ENCODE measurements at regions not wholly inside any gene's neighbourhood (a gene's known extent, or its start where the extent isn't known, plus 50 kb on each side); places are given as distances from the start of the nearest gene placed in this dataset.
"Not testable (repeated sequence)": the region's sequence is repeated elsewhere in the genome, so short reads cannot be mapped to it uniquely, and the experiment has no call there.

GRCh38 chr7:25665903-25666670 lies 437.8 kb upstream of the NPVF start:
- no peak for DNase-seq (ENCODE audit: low spot score)

DNA sequence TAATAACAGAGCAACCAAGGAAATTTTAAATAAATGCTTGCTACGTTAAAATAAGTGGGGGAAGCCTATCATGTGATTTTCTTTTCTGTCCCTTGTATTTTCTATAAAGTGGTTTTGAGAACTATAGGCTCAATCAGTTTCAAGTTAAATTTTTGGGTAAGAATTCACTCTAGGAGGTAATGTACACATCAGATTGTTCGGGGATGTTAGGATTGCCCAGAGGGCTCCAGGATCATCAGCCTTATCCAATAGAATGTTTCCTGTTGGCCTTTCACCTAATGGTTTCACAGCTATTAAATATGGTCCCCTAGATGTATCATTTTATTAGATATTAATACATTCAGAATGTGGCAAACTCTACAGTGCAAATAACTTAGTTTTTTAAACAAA lies 438.4 kb upstream of the NPVF start:
- DNase-seq (ENCODE audit: low spot score) = no peak

GRCh38 chr7:25669281-25669781 lies 441.0 kb upstream of the NPVF start:
- DNase-seq (ENCODE audit: low spot score) = no peak

- DNase-seq (ENCODE audit: low spot score) = peak; percentile 17
These were observed 441.9 kb upstream of the NPVF start for GRCh38 chr7:25669961-25670841.

DNA sequence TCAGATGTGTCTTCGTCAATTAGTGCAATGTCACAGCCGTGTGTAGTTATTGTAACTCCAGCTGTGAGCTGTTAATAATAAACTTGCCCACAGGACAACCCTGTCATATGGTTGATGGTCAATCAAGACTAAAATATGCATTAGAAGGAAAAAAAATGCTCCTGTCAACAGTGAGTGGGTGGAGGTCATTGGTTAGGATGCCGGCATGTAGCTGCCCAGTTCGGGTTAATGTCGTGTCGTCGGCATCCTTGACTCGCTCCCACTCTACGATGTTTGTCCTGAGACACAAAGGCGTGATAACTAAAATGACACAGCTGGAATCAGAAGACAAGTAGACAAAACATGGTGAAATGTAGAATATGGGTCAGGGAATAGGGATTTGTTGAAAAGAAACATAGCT lies 442.8 kb upstream of the NPVF start:
- DNase-seq (ENCODE audit: low spot score) = no peak

DNA sequence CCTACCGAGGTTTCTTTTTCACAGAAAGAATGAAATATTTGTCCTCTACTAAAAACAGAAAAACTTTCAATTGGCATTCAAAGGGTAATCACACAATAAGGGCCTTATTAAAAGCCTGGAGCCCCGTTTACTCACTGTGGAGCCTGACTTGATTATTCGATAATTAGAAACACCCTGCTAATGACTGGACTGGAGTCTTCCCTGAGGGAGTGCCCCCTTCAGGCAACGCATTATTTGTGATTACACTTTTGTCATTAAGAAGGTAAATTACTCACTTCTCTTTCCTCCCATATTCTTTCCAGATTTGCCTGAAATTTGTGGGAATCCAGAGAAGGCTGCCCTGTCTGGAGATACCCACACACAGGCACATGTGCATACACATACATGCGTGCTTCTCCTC lies 444.2 kb upstream of the NPVF start:
- no peak for DNase-seq (ENCODE audit: low spot score)

- DNase-seq (ENCODE audit: low spot score) = no peak
These were observed 447.6 kb upstream of the NPVF start for GRCh38 chr7:25675789-25676474.

DNA sequence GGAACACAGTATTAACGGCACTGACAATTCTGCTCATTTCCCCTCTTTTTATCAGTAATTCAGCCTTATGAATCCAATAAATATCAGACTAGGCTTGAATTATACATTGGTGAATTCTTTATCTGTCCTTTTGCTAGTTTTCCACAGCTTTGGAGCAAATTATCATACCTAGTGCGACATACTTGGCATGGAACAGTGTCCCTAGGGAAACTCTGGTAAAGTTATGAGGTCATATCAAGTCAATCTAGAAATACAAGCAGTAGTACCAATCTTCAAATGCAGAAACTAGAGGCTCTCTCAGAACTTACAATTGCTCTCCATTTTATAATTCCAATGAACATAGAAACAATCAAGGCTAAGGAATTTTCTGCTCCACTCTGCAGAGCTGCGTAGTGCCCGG lies 449.3 kb upstream of the NPVF start:
- no peak for DNase-seq (ENCODE audit: low spot score)

DNA sequence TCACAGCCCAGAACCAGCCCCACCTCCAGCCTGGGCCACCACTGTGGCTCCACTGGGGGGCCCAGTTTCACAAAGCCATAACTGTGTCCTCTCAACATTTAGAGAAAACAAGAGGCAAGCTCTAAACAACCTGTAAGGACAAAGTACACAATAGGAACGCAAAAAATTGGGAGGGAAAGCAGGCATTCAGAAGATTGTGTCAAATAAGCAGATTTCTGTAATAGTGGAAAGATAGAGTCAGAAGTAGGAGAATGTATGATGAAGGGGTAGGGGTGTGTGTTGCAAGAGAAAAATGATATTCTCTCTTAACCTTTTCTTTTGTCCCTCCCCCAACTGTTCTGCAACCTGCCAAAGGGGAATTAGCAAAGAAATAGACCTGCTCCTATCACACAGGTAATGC lies 449.9 kb upstream of the NPVF start:
- no peak for DNase-seq (ENCODE audit: low spot score)

GRCh38 chr7:25680636-25681035 lies 452.4 kb upstream of the NPVF start:
- DNase-seq (ENCODE audit: low spot score) = no peak

- no peak for DNase-seq (ENCODE audit: low spot score)
These were observed 456.1 kb upstream of the NPVF start for GRCh38 chr7:25684360-25684759.

- DNase-seq (ENCODE audit: low spot score) = no peak
These were observed 458.2 kb upstream of the NPVF start for GRCh38 chr7:25686493-25686892.

GRCh38 chr7:25694211-25694610 lies 457.8 kb upstream of the NFE2L3 start:
- DNase-seq (ENCODE audit: low spot score) = no peak

- no peak for DNase-seq (ENCODE audit: low spot score)
These were observed 457.3 kb upstream of the NFE2L3 start for GRCh38 chr7:25694699-25695098.

DNA sequence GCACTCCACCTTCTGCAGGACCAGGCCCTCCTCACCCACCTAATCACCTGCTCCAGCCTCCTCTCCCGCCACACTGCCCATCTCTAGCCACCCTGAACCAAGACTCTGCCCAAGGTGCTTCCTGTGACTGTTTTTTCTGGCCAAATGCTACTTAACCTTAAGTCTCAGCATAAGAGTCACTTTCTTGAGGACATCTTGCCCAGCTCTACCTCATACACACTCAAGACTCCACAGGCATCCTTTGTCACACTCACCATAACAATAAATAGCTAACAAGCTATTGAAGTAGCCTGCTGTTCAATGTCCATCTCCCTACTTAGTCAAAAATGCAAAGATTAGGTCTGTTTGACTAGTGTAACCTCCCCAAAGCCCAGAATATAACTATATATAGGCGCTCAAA lies 455.4 kb upstream of the NFE2L3 start:
- no peak for DNase-seq (ENCODE audit: low spot score)

GRCh38 chr7:25698451-25699113 lies 453.4 kb upstream of the NFE2L3 start:
- no peak for DNase-seq (ENCODE audit: low spot score)

DNA sequence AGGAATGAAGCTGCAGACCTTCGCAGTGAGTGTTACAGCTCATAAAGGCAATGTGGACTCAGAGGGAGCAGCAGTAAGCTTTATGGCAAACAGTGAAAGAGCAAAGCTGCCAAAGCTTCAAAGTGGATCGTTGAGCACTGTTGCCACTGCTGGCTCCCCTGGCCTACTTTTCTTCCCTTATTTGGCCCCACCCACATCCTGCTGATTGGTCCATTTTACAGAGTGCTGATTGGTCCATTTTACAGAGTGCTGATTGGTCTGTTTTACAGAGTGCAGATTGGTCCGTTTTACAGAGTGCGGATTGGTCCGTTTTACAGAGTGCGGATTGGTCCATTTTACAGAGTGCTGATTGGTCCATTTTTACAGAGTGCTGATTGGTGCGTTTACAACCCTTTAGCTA lies 451.9 kb upstream of the NFE2L3 start:
- not testable (repeated sequence) for DNase-seq (ENCODE audit: low spot score)

DNA sequence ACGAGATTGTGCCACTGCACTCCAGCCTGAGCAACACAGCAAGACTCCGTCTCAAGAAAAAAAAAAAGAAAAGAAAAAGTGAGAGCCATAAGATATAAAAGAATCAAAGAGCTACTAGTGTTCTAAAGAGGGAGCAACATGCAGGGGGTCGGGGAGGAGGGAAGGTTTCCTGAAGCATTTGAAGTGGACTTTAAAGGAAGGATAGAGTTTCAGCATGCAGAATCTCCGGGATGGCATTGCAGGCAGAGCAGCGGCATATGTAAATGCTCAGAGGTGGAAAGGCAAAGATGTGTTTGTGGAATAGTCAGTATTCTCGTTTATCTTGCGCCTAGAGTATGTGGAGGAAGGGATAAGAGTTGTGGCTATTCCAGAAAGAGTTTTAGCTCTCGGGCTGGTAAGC lies 447.6 kb upstream of the NFE2L3 start:
- DNase-seq (ENCODE audit: low spot score) = no peak

DNA sequence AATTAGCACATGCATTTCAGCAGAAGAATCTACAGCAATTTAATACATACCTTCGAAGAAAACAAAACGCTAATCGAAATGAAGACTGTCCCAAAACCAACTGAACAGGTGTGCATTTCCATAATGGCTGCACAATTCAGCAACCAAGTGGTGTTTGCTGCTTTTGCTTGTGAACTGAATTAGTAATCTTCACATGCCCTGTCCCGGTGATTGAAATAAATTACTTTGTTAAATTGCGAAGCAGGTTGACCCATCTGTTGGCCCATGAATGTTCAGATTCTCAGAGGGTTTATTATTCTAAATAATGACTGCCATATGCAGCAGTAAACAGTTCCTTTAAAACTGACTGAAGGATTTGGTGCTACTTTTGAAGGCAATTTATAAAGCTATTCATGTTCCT lies 445.2 kb upstream of the NFE2L3 start:
- no peak for DNase-seq (ENCODE audit: low spot score)

- no peak for DNase-seq (ENCODE audit: low spot score)
These were observed 444.0 kb upstream of the NFE2L3 start for GRCh38 chr7:25707768-25708620.

DNA sequence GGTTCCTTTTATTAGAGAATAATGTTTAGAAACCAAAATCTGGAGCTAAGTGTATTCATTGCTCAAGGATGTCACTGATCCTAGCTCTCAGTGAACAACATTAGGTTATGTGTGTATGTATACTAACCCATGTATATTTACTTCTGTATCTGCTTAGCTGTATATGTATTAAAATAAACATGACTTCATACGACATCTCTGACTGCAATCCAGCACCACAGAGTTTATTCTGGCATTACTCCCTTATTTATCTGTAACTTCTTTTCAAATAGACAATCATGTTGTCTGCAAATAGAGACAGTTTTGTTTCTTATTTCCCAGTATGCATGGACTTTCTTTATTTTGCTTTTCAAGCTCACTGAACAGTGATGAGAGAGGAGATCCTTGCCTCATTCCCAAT lies 441.0 kb upstream of the NFE2L3 start:
- no peak for DNase-seq (ENCODE audit: low spot score)

Measured in pons (tissue), 1 donor.